ENCODE measurements at regions not wholly inside any gene's neighbourhood (a gene's known extent, or its start where the extent isn't known, plus 50 kb on each side); places are given as distances from the start of the nearest gene placed in this dataset.
A peak's percentile ranks its signal among the peaks of the same experiment; 100 is the strongest.

DNA sequence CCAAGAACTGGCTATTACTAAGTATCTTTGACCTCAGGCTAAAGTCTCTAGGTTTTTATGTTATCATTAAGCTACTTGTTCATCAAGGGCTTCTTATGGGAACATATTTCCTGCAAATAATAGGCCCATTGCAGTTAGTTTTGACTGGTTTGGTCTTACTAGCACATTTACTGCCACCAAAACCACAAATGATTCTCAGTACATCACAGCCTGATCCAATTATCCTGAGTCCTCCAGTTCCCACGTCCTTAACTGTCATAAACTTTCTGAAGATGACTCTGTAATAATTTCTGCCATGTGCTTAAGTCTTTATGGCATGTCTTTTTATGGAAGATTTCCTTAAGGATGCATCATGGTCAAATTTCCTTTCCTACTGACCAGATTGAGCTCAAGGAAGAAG is 123.3 kb upstream of the TANK start:
- H3K27ac ChIP-seq = no peak overlapping the region
- WGBS, 2 donors = 44 to 64% methylated on average over 1 of the region's 1 CpG
- H3K4me1 ChIP-seq = no peaks in the 10 kb centered on the region
- H3K4me3 ChIP-seq = no peak overlapping the region
- no peak for TF ChIP-seq POLR2A (IDR thresholded peaks at IDR 0.05)
- DNase-seq (ENCODE audit: low spot score in 2 of 2) = no peak
- H3K9me3 ChIP-seq = no peaks in the 10 kb centered on the region
- no peaks in the 10 kb centered on the region for H3K36me3 ChIP-seq
- H3K27me3 ChIP-seq = no peaks in the 10 kb centered on the region

DNA sequence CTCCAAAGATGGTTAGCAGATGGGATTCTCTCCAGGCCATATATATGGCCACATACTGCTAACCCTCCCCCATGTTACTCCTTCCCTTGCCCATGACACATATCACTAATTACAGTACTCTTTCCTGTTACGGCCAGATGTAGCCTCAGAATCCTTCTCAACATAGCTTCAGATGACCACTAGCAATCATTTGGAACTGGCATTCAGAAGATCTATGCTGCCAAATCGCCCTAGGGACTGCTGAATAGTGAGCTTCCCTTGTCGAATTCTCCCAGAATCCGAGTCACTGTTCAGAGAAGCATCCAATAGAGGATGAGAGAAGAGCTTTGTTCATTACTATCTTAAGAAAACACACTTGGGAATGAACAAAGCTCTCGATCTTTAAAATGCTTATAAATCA is 121.2 kb upstream of the TANK start:
- WGBS, 2 donors = 63 to 74% methylated on average over 5 of the region's 5 CpGs
- peaks cover 0 to 8% (median 0%) of the 10 kb centered on the region in 4 donors for H3K4me1 ChIP-seq
- H3K27ac ChIP-seq = no peak overlapping the region
- TF ChIP-seq POLR2A (IDR thresholded peaks at IDR 0.05) (no peak), EP300 (IDR thresholded peaks at IDR 0.05) (no peak)
- TF ChIP-seq, protein P1, sequence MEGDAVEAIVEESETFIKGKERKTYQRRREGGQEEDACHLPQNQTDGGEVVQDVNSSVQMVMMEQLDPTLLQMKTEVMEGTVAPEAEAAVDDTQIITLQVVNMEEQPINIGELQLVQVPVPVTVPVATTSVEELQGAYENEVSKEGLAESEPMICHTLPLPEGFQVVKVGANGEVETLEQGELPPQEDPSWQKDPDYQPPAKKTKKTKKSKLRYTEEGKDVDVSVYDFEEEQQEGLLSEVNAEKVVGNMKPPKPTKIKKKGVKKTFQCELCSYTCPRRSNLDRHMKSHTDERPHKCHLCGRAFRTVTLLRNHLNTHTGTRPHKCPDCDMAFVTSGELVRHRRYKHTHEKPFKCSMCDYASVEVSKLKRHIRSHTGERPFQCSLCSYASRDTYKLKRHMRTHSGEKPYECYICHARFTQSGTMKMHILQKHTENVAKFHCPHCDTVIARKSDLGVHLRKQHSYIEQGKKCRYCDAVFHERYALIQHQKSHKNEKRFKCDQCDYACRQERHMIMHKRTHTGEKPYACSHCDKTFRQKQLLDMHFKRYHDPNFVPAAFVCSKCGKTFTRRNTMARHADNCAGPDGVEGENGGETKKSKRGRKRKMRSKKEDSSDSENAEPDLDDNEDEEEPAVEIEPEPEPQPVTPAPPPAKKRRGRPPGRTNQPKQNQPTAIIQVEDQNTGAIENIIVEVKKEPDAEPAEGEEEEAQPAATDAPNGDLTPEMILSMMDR (IDR thresholded peaks at IDR 0.05) = no peak
- H3K27me3 ChIP-seq = no peaks in the 10 kb centered on the region
- no peak overlapping the region for H3K4me3 ChIP-seq
- H3K36me3 ChIP-seq = no peaks in the 10 kb centered on the region
- H3K9me3 ChIP-seq = no peaks in the 10 kb centered on the region
- DNase-seq (ENCODE audit: low spot score in 2 of 2) = no peak

DNA sequence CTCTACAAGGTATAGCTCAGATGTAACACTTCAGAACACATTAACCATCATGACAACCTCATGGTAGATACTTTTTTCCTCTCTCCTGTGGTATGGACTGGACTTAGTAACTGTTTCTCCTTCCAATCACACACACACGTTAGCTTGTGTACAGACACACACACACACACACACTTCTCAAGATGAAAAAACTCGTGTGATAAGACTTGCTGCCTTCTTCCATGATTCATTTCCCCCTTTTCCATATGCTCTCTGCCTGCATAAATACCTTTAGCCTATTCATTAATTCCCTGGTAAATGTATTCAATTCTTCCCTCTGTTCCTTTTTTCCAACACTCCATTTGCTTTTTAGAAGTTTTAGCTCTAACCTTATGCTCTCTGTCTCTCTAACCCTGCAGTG is 118.9 kb upstream of the TANK start:
- H3K27me3 ChIP-seq = no peaks in the 10 kb centered on the region
- H3K4me1 ChIP-seq = peaks cover 0 to 18% (median 2%) of the 10 kb centered on the region in 4 donors
- H3K27ac ChIP-seq = no peak overlapping the region
- H3K9me3 ChIP-seq = no peaks in the 10 kb centered on the region
- TF ChIP-seq EP300 (IDR thresholded peaks at IDR 0.05) = no peak
- no peak for TF ChIP-seq POLR2A (IDR thresholded peaks at IDR 0.05)
- TF ChIP-seq, protein P1 (IDR thresholded peaks at IDR 0.05) = no peak
- H3K4me3 ChIP-seq = no peak overlapping the region
- 62 to 64% methylated on average over 2 of the region's 2 CpGs for WGBS, 2 donors
- DNase-seq (ENCODE audit: low spot score in 2 of 2) = no peak
- H3K36me3 ChIP-seq = no peaks in the 10 kb centered on the region

DNA sequence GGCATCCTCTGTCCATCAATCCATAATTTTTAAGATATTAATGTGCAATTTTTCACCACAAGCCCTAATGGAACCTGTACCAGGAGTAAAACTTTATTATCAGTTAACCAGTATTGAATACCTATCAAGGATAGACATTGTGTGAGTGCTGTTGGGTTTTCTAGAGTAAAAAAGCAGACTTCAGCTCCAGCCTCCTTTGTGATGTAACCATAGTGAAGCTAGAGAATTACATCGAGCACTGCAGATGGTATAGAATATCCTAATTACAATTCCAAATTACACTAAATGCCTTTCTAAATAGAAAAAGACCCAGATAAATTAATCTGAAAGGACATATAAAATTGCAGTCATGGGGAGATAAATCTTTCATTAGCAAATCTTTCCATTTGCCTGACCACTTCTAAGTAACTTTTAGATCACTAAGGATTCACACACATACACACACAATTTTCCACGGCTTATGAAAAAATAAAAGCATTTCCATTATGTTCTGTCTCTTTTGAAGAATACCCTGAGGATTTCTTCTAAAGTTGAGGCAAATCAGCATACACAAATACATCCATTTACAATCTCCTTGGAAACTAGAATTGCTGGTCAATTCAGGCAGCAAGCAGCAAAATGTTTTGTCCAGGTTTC is 117.1 kb upstream of the TANK start:
- H3K9me3 ChIP-seq = no peaks in the 10 kb centered on the region
- H3K4me1 ChIP-seq = peaks cover 0 to 18% (median 2%) of the 10 kb centered on the region in 4 donors
- H3K36me3 ChIP-seq = no peaks in the 10 kb centered on the region
- 57 to 58% methylated on average over 2 of the region's 2 CpGs for WGBS, 2 donors
- H3K27me3 ChIP-seq = no peaks in the 10 kb centered on the region
- DNase-seq (ENCODE audit: low spot score in 2 of 2) = no peak
- TF ChIP-seq, protein P1 (IDR thresholded peaks at IDR 0.05) = no peak
- TF ChIP-seq POLR2A (IDR thresholded peaks at IDR 0.05) (no peak), EP300 (IDR thresholded peaks at IDR 0.05) (no peak)
- H3K27ac ChIP-seq = no peak overlapping the region
- H3K4me3 ChIP-seq = no peak overlapping the region

DNA sequence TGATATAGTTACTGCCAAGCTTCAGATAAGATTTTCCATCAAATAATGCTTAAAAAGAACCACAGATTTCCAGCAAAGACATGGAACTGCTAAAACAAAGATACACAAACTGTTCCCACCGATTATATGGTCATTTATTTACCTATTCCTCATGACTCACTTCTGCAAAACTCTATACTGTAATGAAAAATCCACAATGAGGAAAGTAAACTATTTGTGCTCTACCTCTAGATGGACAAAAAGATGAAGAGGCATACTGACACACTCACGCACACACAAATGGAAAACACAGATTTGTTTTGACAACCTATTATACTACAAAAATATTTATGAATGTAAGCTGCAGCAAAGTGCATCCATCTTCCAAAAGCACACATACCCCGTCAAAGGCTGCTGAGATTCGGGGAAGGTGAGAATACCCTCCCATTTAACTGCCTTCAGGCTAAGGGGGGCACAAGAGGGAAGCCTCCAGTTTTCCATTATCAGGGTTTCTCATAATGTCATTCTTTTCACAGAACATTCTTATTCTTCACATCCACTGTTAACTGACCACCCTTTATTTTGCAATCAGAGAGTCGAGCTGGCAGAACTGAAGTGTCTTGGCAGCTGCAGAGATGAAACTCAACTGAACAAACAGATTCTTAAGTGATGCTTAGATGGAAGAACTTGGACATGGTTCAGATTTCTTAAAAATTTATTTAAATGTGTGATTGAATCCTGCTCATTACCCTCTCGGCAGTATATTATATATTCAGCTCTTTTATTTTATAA is 115.9 kb upstream of the TANK start:
- TF ChIP-seq POLR2A (IDR thresholded peaks at IDR 0.05) (no peak), EP300 (IDR thresholded peaks at IDR 0.05) (no peak)
- TF ChIP-seq, protein P1 (IDR thresholded peaks at IDR 0.05) = no peak
- peaks cover 0 to 18% (median 2%) of the 10 kb centered on the region in 4 donors for H3K4me1 ChIP-seq
- DNase-seq (ENCODE audit: low spot score in 2 of 2) = peak; percentile 15 to 51
- H3K4me3 ChIP-seq = no peak overlapping the region
- H3K36me3 ChIP-seq = no peaks in the 10 kb centered on the region
- H3K27me3 ChIP-seq = no peaks in the 10 kb centered on the region
- H3K27ac ChIP-seq = peak overlapping the region in 1 of 4 donors; percentile 26
- no peaks in the 10 kb centered on the region for H3K9me3 ChIP-seq
- 47 to 49% methylated on average over 6 of the region's 6 CpGs for WGBS, 2 donors

Measured in tibial nerve (tissue), 4 donors.